GM12801 (cell line): ENCODE measurements at regions not wholly inside any gene's neighbourhood (a gene's known extent, or its start where the extent isn't known, plus 50 kb on each side); places are given as distances from the start of the nearest gene placed in this dataset.

ENCODE experiments used
- TF ChIP-seq, protein P1 (sequence below): IDR thresholded peaks from one replicate; pipeline ENCODE4 v1.5.1; 2011; ENCODE audit warnings: control low read depth; ENCODE audit not compliant: insufficient read length; ENCODE audit errors: extremely low read depth

- TF ChIP-seq, protein P1, sequence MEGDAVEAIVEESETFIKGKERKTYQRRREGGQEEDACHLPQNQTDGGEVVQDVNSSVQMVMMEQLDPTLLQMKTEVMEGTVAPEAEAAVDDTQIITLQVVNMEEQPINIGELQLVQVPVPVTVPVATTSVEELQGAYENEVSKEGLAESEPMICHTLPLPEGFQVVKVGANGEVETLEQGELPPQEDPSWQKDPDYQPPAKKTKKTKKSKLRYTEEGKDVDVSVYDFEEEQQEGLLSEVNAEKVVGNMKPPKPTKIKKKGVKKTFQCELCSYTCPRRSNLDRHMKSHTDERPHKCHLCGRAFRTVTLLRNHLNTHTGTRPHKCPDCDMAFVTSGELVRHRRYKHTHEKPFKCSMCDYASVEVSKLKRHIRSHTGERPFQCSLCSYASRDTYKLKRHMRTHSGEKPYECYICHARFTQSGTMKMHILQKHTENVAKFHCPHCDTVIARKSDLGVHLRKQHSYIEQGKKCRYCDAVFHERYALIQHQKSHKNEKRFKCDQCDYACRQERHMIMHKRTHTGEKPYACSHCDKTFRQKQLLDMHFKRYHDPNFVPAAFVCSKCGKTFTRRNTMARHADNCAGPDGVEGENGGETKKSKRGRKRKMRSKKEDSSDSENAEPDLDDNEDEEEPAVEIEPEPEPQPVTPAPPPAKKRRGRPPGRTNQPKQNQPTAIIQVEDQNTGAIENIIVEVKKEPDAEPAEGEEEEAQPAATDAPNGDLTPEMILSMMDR: no peak
Observed at GRCh38 chr16:66030036-66030435, 336.5 kb upstream of the CDH5 start.

- TF ChIP-seq, protein P1: no peak
Observed at GRCh38 chr16:66028510-66029216, 337.8 kb upstream of the CDH5 start.

DNA sequence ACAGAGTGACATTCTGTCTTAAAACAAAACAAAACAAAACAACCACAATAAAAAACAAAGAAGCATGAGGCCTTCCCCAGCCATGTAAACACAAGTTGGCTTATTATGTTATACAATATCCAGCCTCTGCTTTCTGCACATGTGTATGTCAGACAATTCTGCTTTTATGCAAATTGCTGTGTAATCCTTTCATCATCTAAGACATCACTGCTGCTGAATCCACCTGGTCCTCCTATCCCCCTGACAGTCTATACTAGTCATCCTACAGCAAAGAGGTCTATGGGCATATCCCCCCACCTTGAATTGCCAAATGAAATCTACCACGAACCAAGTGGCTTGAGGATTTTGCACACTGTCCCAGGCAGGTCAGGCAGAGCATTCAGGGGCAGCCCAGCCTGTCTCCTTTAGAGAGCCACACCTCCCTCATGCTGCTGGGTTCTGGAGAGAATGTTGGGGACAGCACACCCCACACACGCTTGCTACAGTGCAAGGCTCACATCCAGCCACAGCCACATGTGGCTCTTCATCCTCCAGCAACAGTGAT lies 339.6 kb upstream of the CDH5 start:
- TF ChIP-seq, protein P1: no peak

DNA sequence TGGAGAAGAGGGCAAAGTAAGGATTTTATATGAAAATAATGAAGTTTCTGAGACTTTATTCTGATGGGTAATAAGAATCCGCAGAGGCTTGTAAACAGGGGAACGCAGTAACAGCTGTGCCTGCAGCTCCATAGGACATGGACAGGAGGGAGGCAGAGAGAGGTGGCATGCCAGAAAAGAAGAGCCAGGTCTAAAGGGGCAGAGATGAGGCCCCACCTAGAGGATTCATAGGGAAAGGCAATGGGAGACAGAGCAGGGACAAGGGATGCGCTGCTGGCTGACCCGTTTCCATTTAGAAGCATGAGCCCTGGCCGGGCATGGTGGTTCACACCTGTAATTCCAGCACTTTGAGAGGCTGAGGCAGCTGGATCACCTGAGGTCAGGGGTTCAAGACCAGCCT lies 340.3 kb upstream of the CDH5 start:
- TF ChIP-seq, protein P1: no peak

DNA sequence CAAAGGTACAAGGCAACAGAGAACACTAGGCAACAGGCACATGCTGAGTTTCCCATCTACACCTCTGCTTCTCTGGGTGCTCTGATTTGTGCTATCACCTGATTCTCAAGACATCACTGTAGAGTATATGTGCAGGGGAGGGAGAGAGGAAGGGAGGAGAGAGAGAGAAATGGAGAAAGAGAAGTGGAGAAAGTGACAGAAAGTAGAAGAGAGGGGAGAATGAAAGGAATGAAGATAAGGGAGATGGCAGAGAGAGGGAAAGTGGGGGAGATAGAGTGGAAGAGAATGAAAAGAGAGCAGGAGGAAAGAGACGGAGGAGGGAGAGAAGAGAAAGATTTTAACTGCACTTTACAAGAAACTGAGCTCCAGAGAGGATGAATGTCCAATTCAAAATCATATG lies 340.7 kb upstream of the CDH5 start:
- TF ChIP-seq, protein P1: no peak

GRCh38 chr16:66023481-66023880 lies 343.0 kb upstream of the CDH5 start:
- TF ChIP-seq, protein P1: no peak

GRCh38 chr16:66020642-66021041 lies 345.8 kb upstream of the CDH5 start:
- TF ChIP-seq, protein P1: no peak
